ENCODE measurements at regions not wholly inside any gene's neighbourhood (a gene's known extent, or its start where the extent isn't known, plus 50 kb on each side); places are given as distances from the start of the nearest gene placed in this dataset.

DNA sequence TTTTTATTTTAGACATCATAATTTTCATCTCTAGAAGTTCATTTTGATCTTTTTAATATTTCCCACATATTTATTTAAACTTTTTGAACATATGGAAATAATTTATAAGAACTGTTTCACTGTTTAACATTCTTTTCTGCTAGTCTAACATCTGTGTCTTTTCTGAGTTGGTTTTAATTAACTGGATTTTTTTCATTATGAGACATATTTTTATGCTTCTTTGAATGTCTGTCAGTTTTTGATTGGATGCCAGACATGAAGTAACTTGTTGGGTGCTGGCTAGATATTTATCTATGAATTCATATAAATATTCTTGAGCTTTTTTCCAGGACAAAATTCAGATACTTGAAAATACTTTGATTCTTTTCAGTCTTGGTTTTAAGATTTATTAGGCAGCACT is 317.8 kb upstream of the NCAM1 start:
- TF ChIP-seq, protein P1, sequence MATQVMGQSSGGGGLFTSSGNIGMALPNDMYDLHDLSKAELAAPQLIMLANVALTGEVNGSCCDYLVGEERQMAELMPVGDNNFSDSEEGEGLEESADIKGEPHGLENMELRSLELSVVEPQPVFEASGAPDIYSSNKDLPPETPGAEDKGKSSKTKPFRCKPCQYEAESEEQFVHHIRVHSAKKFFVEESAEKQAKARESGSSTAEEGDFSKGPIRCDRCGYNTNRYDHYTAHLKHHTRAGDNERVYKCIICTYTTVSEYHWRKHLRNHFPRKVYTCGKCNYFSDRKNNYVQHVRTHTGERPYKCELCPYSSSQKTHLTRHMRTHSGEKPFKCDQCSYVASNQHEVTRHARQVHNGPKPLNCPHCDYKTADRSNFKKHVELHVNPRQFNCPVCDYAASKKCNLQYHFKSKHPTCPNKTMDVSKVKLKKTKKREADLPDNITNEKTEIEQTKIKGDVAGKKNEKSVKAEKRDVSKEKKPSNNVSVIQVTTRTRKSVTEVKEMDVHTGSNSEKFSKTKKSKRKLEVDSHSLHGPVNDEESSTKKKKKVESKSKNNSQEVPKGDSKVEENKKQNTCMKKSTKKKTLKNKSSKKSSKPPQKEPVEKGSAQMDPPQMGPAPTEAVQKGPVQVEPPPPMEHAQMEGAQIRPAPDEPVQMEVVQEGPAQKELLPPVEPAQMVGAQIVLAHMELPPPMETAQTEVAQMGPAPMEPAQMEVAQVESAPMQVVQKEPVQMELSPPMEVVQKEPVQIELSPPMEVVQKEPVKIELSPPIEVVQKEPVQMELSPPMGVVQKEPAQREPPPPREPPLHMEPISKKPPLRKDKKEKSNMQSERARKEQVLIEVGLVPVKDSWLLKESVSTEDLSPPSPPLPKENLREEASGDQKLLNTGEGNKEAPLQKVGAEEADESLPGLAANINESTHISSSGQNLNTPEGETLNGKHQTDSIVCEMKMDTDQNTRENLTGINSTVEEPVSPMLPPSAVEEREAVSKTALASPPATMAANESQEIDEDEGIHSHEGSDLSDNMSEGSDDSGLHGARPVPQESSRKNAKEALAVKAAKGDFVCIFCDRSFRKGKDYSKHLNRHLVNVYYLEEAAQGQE (IDR thresholded peaks at IDR 0.05; ENCODE audit: insufficient read depth in 1 of 2, low read depth in 2 of 2, low read length in 2 of 2) = no peak
- no peak for TF ChIP-seq POLR2AphosphoS5 (IDR thresholded peaks at IDR 0.05; ENCODE audit: low read depth, low read length)
- no peak for TF ChIP-seq FOXP2 (optimal IDR thresholded peaks at IDR 0.05; ENCODE audit: borderline replicate concordance, extremely low read depth, extremely low read length, insufficient read depth)
- TF ChIP-seq TAF1 (IDR thresholded peaks at IDR 0.05; ENCODE audit: borderline replicate concordance, insufficient read depth, low read length) = no peak
- TF ChIP-seq SIN3A (IDR thresholded peaks at IDR 0.05; ENCODE audit: borderline replicate concordance, insufficient read depth, low read length) = no peak

DNA sequence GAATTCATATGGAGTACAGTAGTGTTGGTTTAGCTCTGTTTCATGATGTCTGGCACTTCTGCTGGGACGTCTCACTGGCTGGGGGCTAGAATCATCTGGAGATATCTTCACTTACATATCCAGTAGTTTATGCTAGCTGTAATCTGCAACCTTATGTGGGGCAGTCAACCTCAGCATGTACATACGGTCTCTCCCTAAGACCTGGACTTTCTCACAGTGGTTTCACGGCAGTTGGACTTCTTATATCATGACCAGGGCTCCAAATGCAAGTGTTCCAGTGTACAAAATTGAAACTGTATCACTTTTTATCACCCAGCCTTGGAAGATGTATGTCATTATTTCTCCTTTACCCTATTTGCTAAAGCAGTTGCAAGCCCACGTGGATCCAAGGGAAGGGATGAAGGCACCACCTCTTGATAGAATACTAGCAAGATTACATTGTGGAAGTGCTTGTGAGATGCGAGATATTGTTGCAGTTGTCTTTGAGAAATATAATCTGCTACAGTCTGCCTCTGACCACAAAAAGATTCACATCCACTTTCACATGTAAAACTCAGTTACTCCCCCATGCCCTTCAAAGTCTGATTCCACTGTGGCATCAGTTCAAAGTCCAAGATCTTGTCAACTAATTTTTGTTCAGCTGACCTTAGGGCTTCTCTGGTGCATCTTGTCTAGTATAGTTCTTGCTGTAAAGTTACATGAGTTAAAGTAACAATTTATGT is 316.6 kb upstream of the NCAM1 start:
- TF ChIP-seq TAF1 (IDR thresholded peaks at IDR 0.05; ENCODE audit: borderline replicate concordance, insufficient read depth, low read length) = no peak
- no peak for TF ChIP-seq POLR2AphosphoS5 (IDR thresholded peaks at IDR 0.05; ENCODE audit: low read depth, low read length)
- TF ChIP-seq FOXP2 (optimal IDR thresholded peaks at IDR 0.05; ENCODE audit: borderline replicate concordance, extremely low read depth, extremely low read length, insufficient read depth) = no peak
- TF ChIP-seq SIN3A (IDR thresholded peaks at IDR 0.05; ENCODE audit: borderline replicate concordance, insufficient read depth, low read length) = no peak
- TF ChIP-seq, protein P1 (IDR thresholded peaks at IDR 0.05; ENCODE audit: insufficient read depth in 1 of 2, low read depth in 2 of 2, low read length in 2 of 2) = no peak

DNA sequence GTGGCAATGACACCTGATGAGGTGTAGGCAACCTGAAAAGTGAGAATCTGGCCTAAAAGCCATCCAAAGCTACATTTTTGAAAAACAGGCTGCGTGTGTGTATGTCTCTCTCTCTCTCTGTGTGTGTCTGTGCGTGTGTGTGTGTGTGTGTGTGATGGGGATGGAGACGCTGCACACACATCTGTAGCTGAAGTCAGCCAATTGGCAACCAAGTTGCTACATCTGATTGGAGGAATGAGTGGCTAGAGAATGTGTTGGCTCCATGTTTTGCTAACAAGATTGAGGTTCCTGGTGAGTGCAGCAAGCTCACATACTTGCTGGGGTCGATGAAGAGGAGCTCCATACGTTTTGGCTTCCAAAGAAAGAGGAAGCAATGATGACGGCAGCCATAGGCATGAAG is 311.4 kb upstream of the NCAM1 start:
- TF ChIP-seq, protein P1 (IDR thresholded peaks at IDR 0.05; ENCODE audit: insufficient read depth in 1 of 2, low read depth in 2 of 2, low read length in 2 of 2) = no peak
- no peak for TF ChIP-seq FOXP2 (optimal IDR thresholded peaks at IDR 0.05; ENCODE audit: borderline replicate concordance, extremely low read depth, extremely low read length, insufficient read depth)
- no peak for TF ChIP-seq SIN3A (IDR thresholded peaks at IDR 0.05; ENCODE audit: borderline replicate concordance, insufficient read depth, low read length)

DNA sequence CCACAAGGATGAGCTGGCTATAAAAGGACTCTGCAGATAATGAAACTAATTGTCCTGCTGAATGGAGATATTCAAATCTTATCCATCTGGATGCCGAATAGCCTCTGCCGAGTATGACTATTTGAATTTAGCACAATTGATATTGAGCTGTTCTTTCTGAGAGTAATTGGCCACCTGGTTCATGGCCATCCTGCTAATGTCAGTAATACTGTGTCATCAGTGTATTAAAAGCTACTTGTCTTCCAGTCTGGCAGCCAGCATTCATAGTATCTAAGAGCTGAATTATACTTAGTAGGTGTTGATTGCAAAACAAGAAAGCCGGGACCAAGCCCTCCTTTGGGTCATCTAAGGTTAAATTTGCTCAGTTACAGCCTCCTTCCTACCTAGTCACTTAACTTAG is 310.7 kb upstream of the NCAM1 start:
- TF ChIP-seq POLR2AphosphoS5 (IDR thresholded peaks at IDR 0.05; ENCODE audit: low read depth, low read length) = no peak
- TF ChIP-seq TAF1 (IDR thresholded peaks at IDR 0.05; ENCODE audit: borderline replicate concordance, insufficient read depth, low read length) = no peak
- TF ChIP-seq, protein P1 (IDR thresholded peaks at IDR 0.05; ENCODE audit: insufficient read depth in 1 of 2, low read depth in 2 of 2, low read length in 2 of 2) = no peak
- no peak for TF ChIP-seq SIN3A (IDR thresholded peaks at IDR 0.05; ENCODE audit: borderline replicate concordance, insufficient read depth, low read length)
- no peak for TF ChIP-seq FOXP2 (optimal IDR thresholded peaks at IDR 0.05; ENCODE audit: borderline replicate concordance, extremely low read depth, extremely low read length, insufficient read depth)
